ENCODE measurements at regions not wholly inside any gene's neighbourhood (a gene's known extent, or its start where the extent isn't known, plus 50 kb on each side); places are given as distances from the start of the nearest gene placed in this dataset.
"Not testable (repeated sequence)": the region's sequence is repeated elsewhere in the genome, so short reads cannot be mapped to it uniquely, and the experiment has no call there.

GRCh38 chr9:88630574-88630973 is 95.6 kb downstream of the NXNL2 start:
- SMC1A ChIA-PET (ENCODE audit: uncharacterized antibody, unreplicated experiment); H3K27ac ChIP-seq (ENCODE audit: control insufficient read depth, insufficient read depth); RAD21 ChIA-PET (ENCODE audit: unreplicated experiment); H2AFZ ChIP-seq (ENCODE audit: control insufficient read depth, low read depth, low read length); FAIRE-seq; intact Hi-C loops (cut with micrococcal nuclease; ENCODE audit: unreplicated experiment); H3K9me3 ChIP-seq (replicated peaks; ENCODE audit: control insufficient read depth, insufficient read depth, low read length); H3K4me2 ChIP-seq (ENCODE audit: control insufficient read depth, insufficient read depth); H4K20me1 ChIP-seq (ENCODE audit: control insufficient read depth, insufficient read depth); H3K4me1 ChIP-seq (ENCODE audit: control insufficient read depth, insufficient read depth, low read length); H3K27me3 ChIP-seq (replicated peaks in 1 of 2; ENCODE audit: control insufficient read depth in 2 of 2, insufficient read depth in 2 of 2, low read length in 1 of 2); ATAC-seq; CTCF ChIA-PET; H3K36me3 ChIP-seq (ENCODE audit: control insufficient read depth in 2 of 2, insufficient read depth in 2 of 2, low read length in 1 of 2); H3K79me2 ChIP-seq (ENCODE audit: control insufficient read depth, insufficient read depth, low read length); in situ Hi-C loops (cut with MboI); H3K4me3 ChIP-seq; H3K9ac ChIP-seq (ENCODE audit: control insufficient read depth, insufficient read depth, low read length); BruUV-seq (replicated peaks); DNase-seq (ENCODE audit: low read depth, low spot score): not testable (repeated sequence)
- POLR2A ChIA-PET: interaction anchor here (0.6 kb wide), 1 partner anchor 20 kb away, joined by 6 read pairs; no protein-coding TSS in a partner anchor
- WGBS (ENCODE audit: insufficient coverage, insufficient replicate concordance, low lambda C conversion rate, missing lambda C conversion rate): 32% methylated on average over 3 of the region's 3 CpGs

GRCh38 chr9:88635151-88635550 is 100.2 kb downstream of the NXNL2 start:
- no peak for FAIRE-seq

More at GRCh38 chr9:88635151-88635550, 100.2 kb downstream of the NXNL2 start:
- Histone ChIP-seq H4K20me1 (ENCODE audit: control insufficient read depth, insufficient read depth) (no peaks in the 10 kb centered on the region), H2AFZ (ENCODE audit: control insufficient read depth, low read depth, low read length) (no peak overlapping the region), H3K36me3 (ENCODE audit: control insufficient read depth in 2 of 2, insufficient read depth in 2 of 2, low read length in 1 of 2) (no peaks in the 10 kb centered on the region), H3K9me3 (replicated peaks; ENCODE audit: control insufficient read depth, insufficient read depth, low read length) (no peaks in the 10 kb centered on the region), H3K27me3 (replicated peaks in 1 of 2; ENCODE audit: control insufficient read depth in 2 of 2, insufficient read depth in 2 of 2, low read length in 1 of 2) (no peaks in the 10 kb centered on the region), H3K4me3 (no peak overlapping the region), H3K27ac (ENCODE audit: control insufficient read depth, insufficient read depth) (no peak overlapping the region), H3K9ac (ENCODE audit: control insufficient read depth, insufficient read depth, low read length) (no peak overlapping the region), H3K4me1 (ENCODE audit: control insufficient read depth, insufficient read depth, low read length) (no peaks in the 10 kb centered on the region), H3K79me2 (ENCODE audit: control insufficient read depth, insufficient read depth, low read length) (no peaks in the 10 kb centered on the region), H3K4me2 (ENCODE audit: control insufficient read depth, insufficient read depth) (no peak overlapping the region)
- ChIA-PET POLR2A (no interaction called here), CTCF (no interaction called here), RAD21 (ENCODE audit: unreplicated experiment) (no interaction called here), SMC1A (ENCODE audit: uncharacterized antibody, unreplicated experiment) (no interaction called here)
- intact Hi-C loops (cut with micrococcal nuclease; ENCODE audit: unreplicated experiment): no loop called here
- TF ChIP-seq CREM (IDR thresholded peaks at IDR 0.05; ENCODE audit: low read depth) (no peak), MYC (IDR thresholded peaks at IDR 0.05; ENCODE audit: insufficient read depth, insufficient read length, insufficient replicate concordance, low read length, severe bottlenecking) (no peak), SIX5 (IDR thresholded peaks at IDR 0.05; ENCODE audit: low read depth, low read length, severe bottlenecking) (no peak), ZNF592 (IDR thresholded peaks at IDR 0.05) (no peak)
- ATAC-seq: no peak
- in situ Hi-C loops (cut with MboI): no loop called here
- BruUV-seq (replicated peaks): no TSS peak
- no peak for DNase-seq (ENCODE audit: low read depth, low spot score)
